GM12878 (cell line): ENCODE measurements at regions not wholly inside any gene's neighbourhood (a gene's known extent, or its start where the extent isn't known, plus 50 kb on each side); places are given as distances from the start of the nearest gene placed in this dataset.

Experiments used
- ATAC-seq: fragments of 200-7000 bp; cut with Tn5 transposase; 3 replicates; pipeline ENCODE4 v1.9.1; 2020; ENCODE audit warnings: mild to moderate bottlenecking, moderate library complexity
- BruUV-seq: library from RNA; stranded (reverse); fragments of 400-500 nt; replicated peaks from 2 replicates; lab custom pipeline; 2021; lab: Mats Ljungman, UMichigan
- CTCF ChIA-PET: fragments of 300-600 bp; sonication (Branson Sonifier 250); formaldehyde crosslinking; extraction: SDS; loops from one replicate; lab custom pipeline; 2021; ENCODE audit warnings: inconsistent platforms; lab: Yijun Ruan, JAX
- POLR2A ChIA-PET: fragments of 350-600 bp; formaldehyde crosslinking; extraction: SDS; loops from one replicate; lab custom pipeline; 2021; ENCODE audit warnings: inconsistent platforms; lab: Charles Lee
- RAD21 ChIA-PET: fragments of 300-600 bp; sonication (Branson Sonifier 250); formaldehyde crosslinking; loops from one replicate; lab custom pipeline; 2023; ENCODE audit warnings: antibody characterized with exemption; ENCODE audit not compliant: unreplicated experiment; lab: Charles Lee
- SMC1A ChIA-PET: fragments of 300-600 bp; sonication (Branson Sonifier 250); formaldehyde crosslinking; loops from one replicate; lab custom pipeline; 2023; ENCODE audit not compliant: unreplicated experiment, uncharacterized antibody; lab: Charles Lee
- DNase-seq: peaks from one replicate; pipeline ENCODE4 v3.0.0-alpha.2; 2011; ENCODE audit warnings: low read depth, low spot score
- FAIRE-seq: peaks from 3 replicates; lab custom pipeline; 2011; peaks lifted over from hg19 to GRCh38; lab: Jason Lieb, UNC
- H2AFZ ChIP-seq: 2 replicates; pipeline ENCODE4 v1.6.0; 2011; ENCODE audit warnings: low read depth, low read length, control low read depth; ENCODE audit not compliant: control insufficient read depth
- H3K27ac ChIP-seq: 2 replicates; pipeline ENCODE4 v1.5.1; 2011; ENCODE audit warnings: control low read depth; ENCODE audit not compliant: control insufficient read depth, insufficient read depth
- H3K27me3 ChIP-seq, 2 experiments: replicated peaks in 1 of 2; 2 replicates each; pipeline versions ENCODE4 v1.6.0 to v1.6.1; 2011; ENCODE audit warnings: low read length in 1 of 2; ENCODE audit not compliant: control insufficient read depth in 2 of 2, insufficient read depth in 2 of 2
- H3K36me3 ChIP-seq, 2 experiments: 2 replicates each; pipeline ENCODE4 v1.5.1; 2011; ENCODE audit warnings: low read length in 1 of 2; ENCODE audit not compliant: control insufficient read depth in 2 of 2, insufficient read depth in 2 of 2
- H3K4me1 ChIP-seq: 2 replicates; pipeline ENCODE4 v1.6.1; 2011; ENCODE audit warnings: mild to moderate bottlenecking, low read length, moderate library complexity, mixed read lengths; ENCODE audit not compliant: control insufficient read depth, insufficient read depth
- H3K4me2 ChIP-seq: 2 replicates; pipeline ENCODE4 v1.6.0; 2011; ENCODE audit warnings: control low read depth; ENCODE audit not compliant: control insufficient read depth, insufficient read depth
- H3K4me3 ChIP-seq: fragments of 200-600 bp; sonication (generic); 2 replicates; pipeline ENCODE4 v1.5.1; 2016
- H3K79me2 ChIP-seq: 2 replicates; pipeline ENCODE4 v1.6.0; 2011; ENCODE audit warnings: low read length; ENCODE audit not compliant: control insufficient read depth, insufficient read depth
- H3K9ac ChIP-seq: 2 replicates; pipeline ENCODE4 v1.8.0; 2011; ENCODE audit warnings: low read length, control low read depth, mixed read lengths; ENCODE audit not compliant: control insufficient read depth, insufficient read depth
- H3K9me3 ChIP-seq: replicated peaks from 3 replicates; pipeline ENCODE4 v1.5.1; 2011; ENCODE audit warnings: mild to moderate bottlenecking, low read length; ENCODE audit not compliant: control insufficient read depth, insufficient read depth
- H4K20me1 ChIP-seq: 2 replicates; pipeline ENCODE4 v1.6.0; 2011; ENCODE audit not compliant: control insufficient read depth, insufficient read depth
- ASH2L ChIP-seq: fragments of 300-600, 200-600 bp; sonication (generic); IDR thresholded peaks from 2 replicates; pipeline ENCODE4 v1.6.1; 2017; ENCODE audit warnings: low read depth, mild to moderate bottlenecking, borderline replicate concordance
- EZH2 ChIP-seq: IDR thresholded peaks from 2 replicates; pipeline ENCODE4 v1.6.1; 2012; ENCODE audit warnings: low read depth, mild to moderate bottlenecking, control low read depth, inconsistent platforms, low read length, borderline replicate concordance; ENCODE audit not compliant: control insufficient read depth
- FOXM1 ChIP-seq: IDR thresholded peaks from 2 replicates; pipeline ENCODE4 v1.6.1; 2012; ENCODE audit warnings: low read depth, mild to moderate bottlenecking, inconsistent platforms, low read length, moderate library complexity
- HDAC6 ChIP-seq: fragments of 200-600 bp; sonication (generic); IDR thresholded peaks from one replicate; pipeline ENCODE4 v1.8.0; 2017; ENCODE audit warnings: antibody characterized with exemption; ENCODE audit not compliant: unreplicated experiment
- JUNB ChIP-seq: IDR thresholded peaks from 2 replicates; pipeline ENCODE4 v1.6.1; 2016; ENCODE audit warnings: antibody characterized with exemption, mild to moderate bottlenecking
- NFYB ChIP-seq: IDR thresholded peaks from 2 replicates; pipeline ENCODE4 v1.6.1; 2011; ENCODE audit warnings: low read depth, mild to moderate bottlenecking, low read length, improper control_type of control experiment, moderate library complexity; ENCODE audit not compliant: insufficient read depth
- RUNX3 ChIP-seq: IDR thresholded peaks from 2 replicates; pipeline ENCODE4 v1.6.1; 2012; ENCODE audit warnings: low read length, inconsistent platforms
- SRF ChIP-seq, 2 experiments: IDR thresholded peaks; 2 replicates each; pipeline ENCODE4 v1.6.1; 2011; ENCODE audit warnings: low read depth in 2 of 2, low read length in 2 of 2, mild to moderate bottlenecking in 1 of 2, moderate library complexity in 1 of 2
- ZNF207 ChIP-seq: fragments of 450-650 bp; IDR thresholded peaks from 2 replicates; pipeline ENCODE4 v1.6.1; 2014; ENCODE audit warnings: antibody characterized with exemption, mild to moderate bottlenecking, borderline replicate concordance
- in situ Hi-C: fragments of 300-500 bp; cut with MboI; formaldehyde crosslinking; loops from 9 replicates; pipeline ENCODE4 v1.14.3; 2018; ENCODE audit warnings: mixed read lengths
- intact Hi-C: fragments of 100-400 bp; cut with micrococcal nuclease; formaldehyde crosslinking; loops from one replicate; pipeline ENCODE4 v1.14.2; 2022; ENCODE audit not compliant: unreplicated experiment
- TF ChIP-seq, protein P1 (sequence below): fragments of 450-650 bp; IDR thresholded peaks from 2 replicates; pipeline ENCODE4 v1.6.1; 2016; ENCODE audit warnings: mild to moderate bottlenecking, moderate library complexity, borderline replicate concordance
- TF ChIP-seq, protein P2 (sequence below): IDR thresholded peaks from 2 replicates; pipeline ENCODE4 v1.6.1; 2012; ENCODE audit warnings: mild to moderate bottlenecking, low read depth, low read length
- TF ChIP-seq, protein P3 (sequence below): fragments of 450-650 bp; IDR thresholded peaks from 2 replicates; pipeline ENCODE4 v1.6.1; 2017; ENCODE audit warnings: mild to moderate bottlenecking, moderate library complexity

DNA sequence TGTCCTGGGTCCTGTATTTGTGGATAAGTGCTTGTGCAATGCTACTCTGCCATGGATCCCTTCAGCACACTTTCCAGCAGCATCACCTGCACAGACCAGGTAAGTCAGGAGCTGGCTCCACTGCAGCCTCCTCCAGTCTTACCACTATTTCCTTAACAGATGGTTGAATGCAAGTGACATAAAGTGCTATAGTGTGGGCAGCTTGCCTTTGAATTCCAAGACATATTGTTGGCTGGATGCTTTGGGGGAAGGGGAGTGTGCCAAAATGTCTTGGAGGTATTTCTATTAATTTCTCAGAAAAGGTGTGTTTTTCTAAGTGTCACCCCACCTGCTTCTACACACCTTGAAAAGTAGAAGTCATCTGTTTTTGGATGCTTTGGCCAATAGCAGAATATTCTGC, 352.2 kb upstream of the SUCLG2 start:
- Histone ChIP-seq H3K27me3 (no peaks in the 10 kb centered on the region; a peak in 1 of 4 replicates), H2AFZ (no peak overlapping the region), H3K27ac (no peak overlapping the region), H4K20me1 (no peaks in the 10 kb centered on the region), H3K9me3 (no peaks in the 10 kb centered on the region), H3K79me2 (no peaks in the 10 kb centered on the region), H3K4me1 (no peaks in the 10 kb centered on the region), H3K4me2 (no peak overlapping the region), H3K36me3 (no peaks in the 10 kb centered on the region), H3K4me3 (no peak overlapping the region), H3K9ac (no peak overlapping the region)
- POLR2A ChIA-PET, result no interaction called here
- ATAC-seq, result no peak
- TF ChIP-seq, protein P1, sequence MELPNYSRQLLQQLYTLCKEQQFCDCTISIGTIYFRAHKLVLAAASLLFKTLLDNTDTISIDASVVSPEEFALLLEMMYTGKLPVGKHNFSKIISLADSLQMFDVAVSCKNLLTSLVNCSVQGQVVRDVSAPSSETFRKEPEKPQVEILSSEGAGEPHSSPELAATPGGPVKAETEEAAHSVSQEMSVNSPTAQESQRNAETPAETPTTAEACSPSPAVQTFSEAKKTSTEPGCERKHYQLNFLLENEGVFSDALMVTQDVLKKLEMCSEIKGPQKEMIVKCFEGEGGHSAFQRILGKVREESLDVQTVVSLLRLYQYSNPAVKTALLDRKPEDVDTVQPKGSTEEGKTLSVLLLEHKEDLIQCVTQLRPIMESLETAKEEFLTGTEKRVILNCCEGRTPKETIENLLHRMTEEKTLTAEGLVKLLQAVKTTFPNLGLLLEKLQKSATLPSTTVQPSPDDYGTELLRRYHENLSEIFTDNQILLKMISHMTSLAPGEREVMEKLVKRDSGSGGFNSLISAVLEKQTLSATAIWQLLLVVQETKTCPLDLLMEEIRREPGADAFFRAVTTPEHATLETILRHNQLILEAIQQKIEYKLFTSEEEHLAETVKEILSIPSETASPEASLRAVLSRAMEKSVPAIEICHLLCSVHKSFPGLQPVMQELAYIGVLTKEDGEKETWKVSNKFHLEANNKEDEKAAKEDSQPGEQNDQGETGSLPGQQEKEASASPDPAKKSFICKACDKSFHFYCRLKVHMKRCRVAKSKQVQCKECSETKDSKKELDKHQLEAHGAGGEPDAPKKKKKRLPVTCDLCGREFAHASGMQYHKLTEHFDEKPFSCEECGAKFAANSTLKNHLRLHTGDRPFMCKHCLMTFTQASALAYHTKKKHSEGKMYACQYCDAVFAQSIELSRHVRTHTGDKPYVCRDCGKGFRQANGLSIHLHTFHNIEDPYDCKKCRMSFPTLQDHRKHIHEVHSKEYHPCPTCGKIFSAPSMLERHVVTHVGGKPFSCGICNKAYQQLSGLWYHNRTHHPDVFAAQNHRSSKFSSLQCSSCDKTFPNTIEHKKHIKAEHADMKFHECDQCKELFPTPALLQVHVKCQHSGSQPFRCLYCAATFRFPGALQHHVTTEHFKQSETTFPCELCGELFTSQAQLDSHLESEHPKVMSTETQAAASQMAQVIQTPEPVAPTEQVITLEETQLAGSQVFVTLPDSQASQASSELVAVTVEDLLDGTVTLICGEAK, result no peak
- TF ChIP-seq NFYB (no peak), ZNF207 (no peak), FOXM1 (no peak), RUNX3 (no peak), SRF (IDR thresholded peaks at IDR 0.05; ENCODE audit: low read depth in 2 of 2, low read length in 2 of 2) (no peak), JUNB (no peak), ASH2L (no peak), EZH2 (no peak), HDAC6 (no peak)
- TF ChIP-seq, protein P2, sequence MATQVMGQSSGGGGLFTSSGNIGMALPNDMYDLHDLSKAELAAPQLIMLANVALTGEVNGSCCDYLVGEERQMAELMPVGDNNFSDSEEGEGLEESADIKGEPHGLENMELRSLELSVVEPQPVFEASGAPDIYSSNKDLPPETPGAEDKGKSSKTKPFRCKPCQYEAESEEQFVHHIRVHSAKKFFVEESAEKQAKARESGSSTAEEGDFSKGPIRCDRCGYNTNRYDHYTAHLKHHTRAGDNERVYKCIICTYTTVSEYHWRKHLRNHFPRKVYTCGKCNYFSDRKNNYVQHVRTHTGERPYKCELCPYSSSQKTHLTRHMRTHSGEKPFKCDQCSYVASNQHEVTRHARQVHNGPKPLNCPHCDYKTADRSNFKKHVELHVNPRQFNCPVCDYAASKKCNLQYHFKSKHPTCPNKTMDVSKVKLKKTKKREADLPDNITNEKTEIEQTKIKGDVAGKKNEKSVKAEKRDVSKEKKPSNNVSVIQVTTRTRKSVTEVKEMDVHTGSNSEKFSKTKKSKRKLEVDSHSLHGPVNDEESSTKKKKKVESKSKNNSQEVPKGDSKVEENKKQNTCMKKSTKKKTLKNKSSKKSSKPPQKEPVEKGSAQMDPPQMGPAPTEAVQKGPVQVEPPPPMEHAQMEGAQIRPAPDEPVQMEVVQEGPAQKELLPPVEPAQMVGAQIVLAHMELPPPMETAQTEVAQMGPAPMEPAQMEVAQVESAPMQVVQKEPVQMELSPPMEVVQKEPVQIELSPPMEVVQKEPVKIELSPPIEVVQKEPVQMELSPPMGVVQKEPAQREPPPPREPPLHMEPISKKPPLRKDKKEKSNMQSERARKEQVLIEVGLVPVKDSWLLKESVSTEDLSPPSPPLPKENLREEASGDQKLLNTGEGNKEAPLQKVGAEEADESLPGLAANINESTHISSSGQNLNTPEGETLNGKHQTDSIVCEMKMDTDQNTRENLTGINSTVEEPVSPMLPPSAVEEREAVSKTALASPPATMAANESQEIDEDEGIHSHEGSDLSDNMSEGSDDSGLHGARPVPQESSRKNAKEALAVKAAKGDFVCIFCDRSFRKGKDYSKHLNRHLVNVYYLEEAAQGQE, result no peak
- TF ChIP-seq, protein P3, sequence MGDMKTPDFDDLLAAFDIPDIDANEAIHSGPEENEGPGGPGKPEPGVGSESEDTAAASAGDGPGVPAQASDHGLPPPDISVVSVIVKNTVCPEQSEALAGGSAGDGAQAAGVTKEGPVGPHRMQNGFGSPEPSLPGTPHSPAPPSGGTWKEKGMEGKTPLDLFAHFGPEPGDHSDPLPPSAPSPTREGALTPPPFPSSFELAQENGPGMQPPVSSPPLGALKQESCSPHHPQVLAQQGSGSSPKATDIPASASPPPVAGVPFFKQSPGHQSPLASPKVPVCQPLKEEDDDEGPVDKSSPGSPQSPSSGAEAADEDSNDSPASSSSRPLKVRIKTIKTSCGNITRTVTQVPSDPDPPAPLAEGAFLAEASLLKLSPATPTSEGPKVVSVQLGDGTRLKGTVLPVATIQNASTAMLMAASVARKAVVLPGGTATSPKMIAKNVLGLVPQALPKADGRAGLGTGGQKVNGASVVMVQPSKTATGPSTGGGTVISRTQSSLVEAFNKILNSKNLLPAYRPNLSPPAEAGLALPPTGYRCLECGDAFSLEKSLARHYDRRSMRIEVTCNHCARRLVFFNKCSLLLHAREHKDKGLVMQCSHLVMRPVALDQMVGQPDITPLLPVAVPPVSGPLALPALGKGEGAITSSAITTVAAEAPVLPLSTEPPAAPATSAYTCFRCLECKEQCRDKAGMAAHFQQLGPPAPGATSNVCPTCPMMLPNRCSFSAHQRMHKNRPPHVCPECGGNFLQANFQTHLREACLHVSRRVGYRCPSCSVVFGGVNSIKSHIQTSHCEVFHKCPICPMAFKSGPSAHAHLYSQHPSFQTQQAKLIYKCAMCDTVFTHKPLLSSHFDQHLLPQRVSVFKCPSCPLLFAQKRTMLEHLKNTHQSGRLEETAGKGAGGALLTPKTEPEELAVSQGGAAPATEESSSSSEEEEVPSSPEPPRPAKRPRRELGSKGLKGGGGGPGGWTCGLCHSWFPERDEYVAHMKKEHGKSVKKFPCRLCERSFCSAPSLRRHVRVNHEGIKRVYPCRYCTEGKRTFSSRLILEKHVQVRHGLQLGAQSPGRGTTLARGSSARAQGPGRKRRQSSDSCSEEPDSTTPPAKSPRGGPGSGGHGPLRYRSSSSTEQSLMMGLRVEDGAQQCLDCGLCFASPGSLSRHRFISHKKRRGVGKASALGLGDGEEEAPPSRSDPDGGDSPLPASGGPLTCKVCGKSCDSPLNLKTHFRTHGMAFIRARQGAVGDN, result no peak
- DNase-seq, result no peak
- in situ Hi-C loops (no loop called here), intact Hi-C loops (no loop called here)
- FAIRE-seq, result no peak
- RAD21 ChIA-PET, result no interaction called here
- CTCF ChIA-PET, result no interaction called here
- BruUV-seq, result no TSS peak
- SMC1A ChIA-PET, result no interaction called here
